ENCODE measurements at regions not wholly inside any gene's neighbourhood (a gene's known extent, or its start where the extent isn't known, plus 50 kb on each side); places are given as distances from the start of the nearest gene placed in this dataset.

- DNase-seq (ENCODE audit: low read depth in 1 of 2, low spot score in 1 of 2) (no peak), ATAC-seq (no peak), FAIRE-seq (no peak)
- ChIA-PET POLR2A (no interaction called here), CTCF (interaction anchor here (1.6 kb wide), 1 partner anchor 16 kb away, joined by 3 read pairs; no protein-coding TSS in a partner anchor)
- Histone ChIP-seq H3K9me3 (no peaks in the 10 kb centered on the region), H3K4me2 (no peak overlapping the region), H3K4me3 (no peak overlapping the region), H3K4me1 (no peaks in the 10 kb centered on the region), H3K27ac (no peak overlapping the region)
- TF ChIP-seq ESRRA (IDR thresholded peaks at IDR 0.05; ENCODE audit: borderline replicate concordance, low read length) (no peak), ATOH8 (CRISPR knock-in tag; IDR thresholded peaks at IDR 0.05; ENCODE audit: low read depth) (no peak), CTCF (IDR thresholded peaks at IDR 0.05) (no peak), POLR2AphosphoS2 (conservative IDR thresholded peaks at IDR 0.05; ENCODE audit: low read length) (no peak), RAD21 (conservative IDR thresholded peaks at IDR 0.05 in 1 of 2, IDR thresholded peaks at IDR 0.05 in 1 of 2) (no peak), POLR2A (IDR thresholded peaks at IDR 0.05; ENCODE audit: low read length) (no peak), FOSB (CRISPR knock-in tag; IDR thresholded peaks at IDR 0.05) (no peak), JUNB (IDR thresholded peaks at IDR 0.05) (no peak), HOXA7 (CRISPR knock-in tag; IDR thresholded peaks at IDR 0.05) (no peak), EHMT2 (IDR thresholded peaks at IDR 0.05; ENCODE audit: low read depth) (no peak), RCOR1 (IDR thresholded peaks at IDR 0.05; ENCODE audit: low read depth, low read length) (no peak), FOSL2 (IDR thresholded peaks at IDR 0.05) (no peak), FOSL2 (CRISPR knock-in tag; IDR thresholded peaks at IDR 0.05) (no peak), ELK1 (IDR thresholded peaks at IDR 0.05; ENCODE audit: low read depth, low read length) (no peak), BCL3 (IDR thresholded peaks at IDR 0.05) (no peak), HDAC2 (IDR thresholded peaks at IDR 0.05) (no peak)
Measured at GRCh38 chr3:82031596-82031995, 270.2 kb upstream of the GBE1 start.

GRCh38 chr3:82030916-82031315 lies 269.5 kb upstream of the GBE1 start:
- ChIA-PET POLR2A (no interaction called here), CTCF (interaction anchor here (1.6 kb wide), 1 partner anchor 17 kb away, joined by 3 read pairs; no protein-coding TSS in a partner anchor)
- 57% methylated on average over 5 of the region's 5 CpGs for WGBS (ENCODE audit: missing lambda C conversion rate)
- no peaks in the 10 kb centered on the region for H3K4me1 ChIP-seq
- TF ChIP-seq BHLHE40 (IDR thresholded peaks at IDR 0.05; ENCODE audit: low read depth, low read length) (no peak), RAD21 (conservative IDR thresholded peaks at IDR 0.05 in 1 of 2, IDR thresholded peaks at IDR 0.05 in 1 of 2) (no peak), SMC3 (IDR thresholded peaks at IDR 0.05) (no peak), POLR2A (IDR thresholded peaks at IDR 0.05; ENCODE audit: low read length) (no peak), RARB (CRISPR knock-in tag; IDR thresholded peaks at IDR 0.05) (no peak), HOXA7 (CRISPR knock-in tag; IDR thresholded peaks at IDR 0.05) (no peak), CHD4 (IDR thresholded peaks at IDR 0.05; ENCODE audit: borderline replicate concordance) (no peak), HOXB5 (CRISPR knock-in tag; IDR thresholded peaks at IDR 0.05) (no peak), CEBPB (IDR thresholded peaks at IDR 0.05) (no peak)
- H3K9me3 ChIP-seq: no peaks in the 10 kb centered on the region
- no peak overlapping the region for H3K4me2 ChIP-seq
- FAIRE-seq (no peak), DNase-seq (ENCODE audit: low read depth in 1 of 2, low spot score in 1 of 2) (no peak), ATAC-seq (no peak)
- no peak overlapping the region for H3K4me3 ChIP-seq
- H3K27ac ChIP-seq: no peak overlapping the region
